GM12878 (cell line): ENCODE measurements at regions not wholly inside any gene's neighbourhood (a gene's known extent, or its start where the extent isn't known, plus 50 kb on each side); places are given as distances from the start of the nearest gene placed in this dataset.

ENCODE experiments used
- ATAC-seq: fragments of 200-7000 bp; cut with Tn5 transposase; 3 replicates; pipeline ENCODE4 v1.9.1; 2020; ENCODE audit warnings: mild to moderate bottlenecking, moderate library complexity
- BruUV-seq: library from RNA; stranded (reverse); fragments of 400-500 nt; replicated peaks from 2 replicates; lab custom pipeline; 2021; lab: Mats Ljungman, UMichigan
- CTCF ChIA-PET: fragments of 300-600 bp; sonication (Branson Sonifier 250); formaldehyde crosslinking; extraction: SDS; loops from one replicate; lab custom pipeline; 2021; ENCODE audit warnings: inconsistent platforms; lab: Yijun Ruan, JAX
- POLR2A ChIA-PET: fragments of 350-600 bp; formaldehyde crosslinking; extraction: SDS; loops from one replicate; lab custom pipeline; 2021; ENCODE audit warnings: inconsistent platforms; lab: Charles Lee
- RAD21 ChIA-PET: fragments of 300-600 bp; sonication (Branson Sonifier 250); formaldehyde crosslinking; loops from one replicate; lab custom pipeline; 2023; ENCODE audit warnings: antibody characterized with exemption; ENCODE audit not compliant: unreplicated experiment; lab: Charles Lee
- SMC1A ChIA-PET: fragments of 300-600 bp; sonication (Branson Sonifier 250); formaldehyde crosslinking; loops from one replicate; lab custom pipeline; 2023; ENCODE audit not compliant: unreplicated experiment, uncharacterized antibody; lab: Charles Lee
- DNase-seq: peaks from one replicate; pipeline ENCODE4 v3.0.0-alpha.2; 2011; ENCODE audit warnings: low read depth, low spot score
- FAIRE-seq: peaks from 3 replicates; lab custom pipeline; 2011; peaks lifted over from hg19 to GRCh38; lab: Jason Lieb, UNC
- H2AFZ ChIP-seq: 2 replicates; pipeline ENCODE4 v1.6.0; 2011; ENCODE audit warnings: low read depth, low read length, control low read depth; ENCODE audit not compliant: control insufficient read depth
- H3K27ac ChIP-seq: 2 replicates; pipeline ENCODE4 v1.5.1; 2011; ENCODE audit warnings: control low read depth; ENCODE audit not compliant: control insufficient read depth, insufficient read depth
- H3K27me3 ChIP-seq, 2 experiments: replicated peaks in 1 of 2; 2 replicates each; pipeline versions ENCODE4 v1.6.0 to v1.6.1; 2011; ENCODE audit warnings: low read length in 1 of 2; ENCODE audit not compliant: control insufficient read depth in 2 of 2, insufficient read depth in 2 of 2
- H3K36me3 ChIP-seq, 2 experiments: 2 replicates each; pipeline ENCODE4 v1.5.1; 2011; ENCODE audit warnings: low read length in 1 of 2; ENCODE audit not compliant: control insufficient read depth in 2 of 2, insufficient read depth in 2 of 2
- H3K4me1 ChIP-seq: 2 replicates; pipeline ENCODE4 v1.6.1; 2011; ENCODE audit warnings: mild to moderate bottlenecking, low read length, moderate library complexity, mixed read lengths; ENCODE audit not compliant: control insufficient read depth, insufficient read depth
- H3K4me2 ChIP-seq: 2 replicates; pipeline ENCODE4 v1.6.0; 2011; ENCODE audit warnings: control low read depth; ENCODE audit not compliant: control insufficient read depth, insufficient read depth
- H3K4me3 ChIP-seq: fragments of 200-600 bp; sonication (generic); 2 replicates; pipeline ENCODE4 v1.5.1; 2016
- H3K79me2 ChIP-seq: 2 replicates; pipeline ENCODE4 v1.6.0; 2011; ENCODE audit warnings: low read length; ENCODE audit not compliant: control insufficient read depth, insufficient read depth
- H3K9ac ChIP-seq: 2 replicates; pipeline ENCODE4 v1.8.0; 2011; ENCODE audit warnings: low read length, control low read depth, mixed read lengths; ENCODE audit not compliant: control insufficient read depth, insufficient read depth
- H3K9me3 ChIP-seq: replicated peaks from 3 replicates; pipeline ENCODE4 v1.5.1; 2011; ENCODE audit warnings: mild to moderate bottlenecking, low read length; ENCODE audit not compliant: control insufficient read depth, insufficient read depth
- H4K20me1 ChIP-seq: 2 replicates; pipeline ENCODE4 v1.6.0; 2011; ENCODE audit not compliant: control insufficient read depth, insufficient read depth
- JUNB ChIP-seq: IDR thresholded peaks from 2 replicates; pipeline ENCODE4 v1.6.1; 2016; ENCODE audit warnings: antibody characterized with exemption, mild to moderate bottlenecking
- MYC ChIP-seq: IDR thresholded peaks from 2 replicates; pipeline ENCODE4 v1.6.1; 2011; ENCODE audit warnings: mild to moderate bottlenecking, low read length, moderate library complexity, inconsistent platforms; ENCODE audit not compliant: insufficient read depth, insufficient replicate concordance, insufficient read length, severe bottlenecking
- NFYB ChIP-seq: IDR thresholded peaks from 2 replicates; pipeline ENCODE4 v1.6.1; 2011; ENCODE audit warnings: low read depth, mild to moderate bottlenecking, low read length, improper control_type of control experiment, moderate library complexity; ENCODE audit not compliant: insufficient read depth
- NR2C2 ChIP-seq: IDR thresholded peaks from 2 replicates; pipeline ENCODE4 v1.6.1; 2011; ENCODE audit warnings: borderline replicate concordance, low read depth; ENCODE audit not compliant: control insufficient read depth, insufficient read length
- POLR2AphosphoS5 ChIP-seq: IDR thresholded peaks from 2 replicates; pipeline ENCODE4 v1.6.1; 2011; ENCODE audit warnings: mild to moderate bottlenecking, low read length, inconsistent platforms
- RAD21 ChIP-seq: IDR thresholded peaks from 2 replicates; pipeline ENCODE4 v1.6.1; 2011; ENCODE audit warnings: mild to moderate bottlenecking, low read depth, low read length, moderate library complexity; ENCODE audit not compliant: insufficient read depth
- SREBF1 ChIP-seq: IDR thresholded peaks from 2 replicates; pipeline ENCODE4 v1.6.1; 2012; ENCODE audit warnings: mild to moderate bottlenecking, low read length
- ZNF592 ChIP-seq: fragments of 450-650 bp; IDR thresholded peaks from 2 replicates; pipeline ENCODE4 v1.6.1; 2017; ENCODE audit warnings: mild to moderate bottlenecking, moderate library complexity
- WGBS: methylation state at CpG from one replicate; pipeline ENCODE4 v1.1.6; 2016; ENCODE audit warnings: low lambda C conversion rate; ENCODE audit not compliant: insufficient replicate concordance, insufficient coverage; ENCODE audit errors: missing lambda C conversion rate; 5-methylcytosine and 5-hydroxymethylcytosine counted together
- in situ Hi-C: fragments of 300-500 bp; cut with MboI; formaldehyde crosslinking; loops from 9 replicates; pipeline ENCODE4 v1.14.3; 2018; ENCODE audit warnings: mixed read lengths
- intact Hi-C: fragments of 100-400 bp; cut with micrococcal nuclease; formaldehyde crosslinking; loops from one replicate; pipeline ENCODE4 v1.14.2; 2022; ENCODE audit not compliant: unreplicated experiment
- TF ChIP-seq, protein P1 (sequence below): IDR thresholded peaks from 2 replicates; pipeline ENCODE4 v1.6.1; 2012; ENCODE audit warnings: low read depth, low read length, improper control_type of control experiment
- TF ChIP-seq, protein P2 (sequence below): fragments of 150-350 bp; IDR thresholded peaks from 2 replicates; pipeline ENCODE4 v1.6.1; 2016; ENCODE audit warnings: low read depth, low read length

DNA sequence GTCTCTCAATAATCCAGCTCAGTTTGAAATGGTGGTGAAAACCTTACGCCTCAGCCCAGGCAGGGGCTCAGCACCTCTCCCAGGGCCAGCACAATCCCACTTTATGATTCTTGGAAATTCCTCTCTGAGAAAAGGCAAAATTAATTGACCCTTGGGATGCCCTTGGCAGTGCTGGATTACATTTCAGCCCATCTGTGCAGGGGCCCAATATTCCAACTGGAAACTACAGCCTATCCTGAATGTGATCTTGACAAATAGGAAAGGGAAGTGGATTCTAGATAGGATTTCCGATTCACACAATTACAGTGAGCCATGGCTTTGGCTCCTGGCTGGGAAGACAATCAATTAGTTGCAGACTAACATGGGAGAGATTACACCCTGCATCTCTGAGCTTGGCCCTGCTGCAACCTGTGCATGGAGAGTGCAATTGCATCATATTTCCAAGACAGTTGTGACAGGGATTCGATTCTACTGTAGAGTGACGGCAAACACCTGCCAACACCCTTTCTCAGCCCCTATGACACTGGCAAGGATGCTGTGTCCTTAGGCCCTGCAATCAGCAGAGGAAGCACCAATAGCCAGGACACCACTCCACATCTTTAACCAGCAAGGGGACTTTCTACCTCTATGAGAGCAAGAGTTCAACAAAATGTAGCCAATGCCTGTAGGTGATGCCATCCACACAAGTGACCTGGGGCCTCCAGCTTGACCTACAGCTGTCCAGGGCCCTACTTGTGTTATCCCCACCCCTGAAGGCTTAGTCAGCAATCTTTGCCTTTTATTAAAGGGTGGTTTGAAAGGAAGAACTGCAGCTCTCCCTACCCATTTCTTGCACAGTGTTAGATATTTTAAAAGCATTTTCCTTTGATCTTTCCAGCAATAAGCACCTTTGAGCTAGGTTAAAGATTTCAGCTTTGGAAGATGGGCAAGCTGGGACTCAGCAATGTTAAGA lies 187.2 kb upstream of the HS6ST1 start:
- intact Hi-C loops: no loop called here
- RAD21 ChIA-PET: no interaction called here
- Histone ChIP-seq H3K4me3 (no peak overlapping the region), H3K79me2 (no peaks in the 10 kb centered on the region), H3K4me1 (no peaks in the 10 kb centered on the region), H3K9ac (no peak overlapping the region), H2AFZ (no peak overlapping the region), H3K27me3 (no peaks in the 10 kb centered on the region; a peak in 1 of 4 replicates), H4K20me1 (no peaks in the 10 kb centered on the region), H3K27ac (no peak overlapping the region), H3K36me3 (no peaks in the 10 kb centered on the region), H3K4me2 (no peak overlapping the region), H3K9me3 (no peaks in the 10 kb centered on the region)
- POLR2A ChIA-PET: no interaction called here
- 25% methylated on average over 4 of the region's 4 CpGs for WGBS
- DNase-seq (no peak), ATAC-seq (no peak), FAIRE-seq (no peak)
- CTCF ChIA-PET: no interaction called here
- in situ Hi-C loops: no loop called here
- SMC1A ChIA-PET: no interaction called here
- no TSS peak for BruUV-seq
- TF ChIP-seq, protein P1, sequence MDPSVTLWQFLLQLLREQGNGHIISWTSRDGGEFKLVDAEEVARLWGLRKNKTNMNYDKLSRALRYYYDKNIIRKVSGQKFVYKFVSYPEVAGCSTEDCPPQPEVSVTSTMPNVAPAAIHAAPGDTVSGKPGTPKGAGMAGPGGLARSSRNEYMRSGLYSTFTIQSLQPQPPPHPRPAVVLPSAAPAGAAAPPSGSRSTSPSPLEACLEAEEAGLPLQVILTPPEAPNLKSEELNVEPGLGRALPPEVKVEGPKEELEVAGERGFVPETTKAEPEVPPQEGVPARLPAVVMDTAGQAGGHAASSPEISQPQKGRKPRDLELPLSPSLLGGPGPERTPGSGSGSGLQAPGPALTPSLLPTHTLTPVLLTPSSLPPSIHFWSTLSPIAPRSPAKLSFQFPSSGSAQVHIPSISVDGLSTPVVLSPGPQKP: no peak
- TF ChIP-seq ZNF592 (no peak), JUNB (no peak), NFYB (no peak), SREBF1 (no peak), POLR2AphosphoS5 (no peak), MYC (no peak), RAD21 (no peak), NR2C2 (no peak)
- TF ChIP-seq, protein P2, sequence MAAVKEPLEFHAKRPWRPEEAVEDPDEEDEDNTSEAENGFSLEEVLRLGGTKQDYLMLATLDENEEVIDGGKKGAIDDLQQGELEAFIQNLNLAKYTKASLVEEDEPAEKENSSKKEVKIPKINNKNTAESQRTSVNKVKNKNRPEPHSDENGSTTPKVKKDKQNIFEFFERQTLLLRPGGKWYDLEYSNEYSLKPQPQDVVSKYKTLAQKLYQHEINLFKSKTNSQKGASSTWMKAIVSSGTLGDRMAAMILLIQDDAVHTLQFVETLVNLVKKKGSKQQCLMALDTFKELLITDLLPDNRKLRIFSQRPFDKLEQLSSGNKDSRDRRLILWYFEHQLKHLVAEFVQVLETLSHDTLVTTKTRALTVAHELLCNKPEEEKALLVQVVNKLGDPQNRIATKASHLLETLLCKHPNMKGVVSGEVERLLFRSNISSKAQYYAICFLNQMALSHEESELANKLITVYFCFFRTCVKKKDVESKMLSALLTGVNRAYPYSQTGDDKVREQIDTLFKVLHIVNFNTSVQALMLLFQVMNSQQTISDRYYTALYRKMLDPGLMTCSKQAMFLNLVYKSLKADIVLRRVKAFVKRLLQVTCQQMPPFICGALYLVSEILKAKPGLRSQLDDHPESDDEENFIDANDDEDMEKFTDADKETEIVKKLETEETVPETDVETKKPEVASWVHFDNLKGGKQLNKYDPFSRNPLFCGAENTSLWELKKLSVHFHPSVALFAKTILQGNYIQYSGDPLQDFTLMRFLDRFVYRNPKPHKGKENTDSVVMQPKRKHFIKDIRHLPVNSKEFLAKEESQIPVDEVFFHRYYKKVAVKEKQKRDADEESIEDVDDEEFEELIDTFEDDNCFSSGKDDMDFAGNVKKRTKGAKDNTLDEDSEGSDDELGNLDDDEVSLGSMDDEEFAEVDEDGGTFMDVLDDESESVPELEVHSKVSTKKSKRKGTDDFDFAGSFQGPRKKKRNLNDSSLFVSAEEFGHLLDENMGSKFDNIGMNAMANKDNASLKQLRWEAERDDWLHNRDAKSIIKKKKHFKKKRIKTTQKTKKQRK: no peak
